NT2/D1 (cell line): ENCODE measurements at regions not wholly inside any gene's neighbourhood (a gene's known extent, or its start where the extent isn't known, plus 50 kb on each side); places are given as distances from the start of the nearest gene placed in this dataset.
"Not testable (repeated sequence)": the region's sequence is repeated elsewhere in the genome, so short reads cannot be mapped to it uniquely, and the experiment has no call there.

Source experiments
- SUZ12 ChIP-seq: IDR thresholded peaks from 2 replicates; pipeline ENCODE4 v1.6.1; 2011; ENCODE audit not compliant: insufficient read length, insufficient read depth; ENCODE audit errors: extremely low read depth
- YY1 ChIP-seq: IDR thresholded peaks from 2 replicates; pipeline ENCODE4 v1.6.1; 2011; ENCODE audit not compliant: insufficient read length, insufficient read depth
- ZNF274 ChIP-seq: IDR thresholded peaks from 2 replicates; pipeline ENCODE4 v1.6.1; 2011; ENCODE audit warnings: mild to moderate bottlenecking, low read depth, low read length

GRCh38 chr21:27870755-27871154 is 903.9 kb upstream of the ADAMTS5 start:
- not testable (repeated sequence) for TF ChIP-seq ZNF274, SUZ12, YY1
